Retinal pigment epithelial cell (primary cell): ENCODE measurements at regions not wholly inside any gene's neighbourhood (a gene's known extent, or its start where the extent isn't known, plus 50 kb on each side); places are given as distances from the start of the nearest gene placed in this dataset.
"Not testable (repeated sequence)": the region's sequence is repeated elsewhere in the genome, so short reads cannot be mapped to it uniquely, and the experiment has no call there.

ENCODE experiments used
- DNase-seq: peaks from one replicate; pipeline ENCODE4 v3.0.0-alpha.2; 2010; ENCODE audit warnings: low read depth
- H3K4me3 ChIP-seq: 2 replicates; pipeline ENCODE4 v1.5.1; 2011; ENCODE audit warnings: mild to moderate bottlenecking, low read length, control low read depth, moderate library complexity
- TF ChIP-seq, protein P1 (sequence below): conservative IDR thresholded peaks from 2 replicates; pipeline ENCODE4 v1.5.1; 2011; ENCODE audit warnings: low read depth, low read length, control low read depth, inconsistent platforms

DNA sequence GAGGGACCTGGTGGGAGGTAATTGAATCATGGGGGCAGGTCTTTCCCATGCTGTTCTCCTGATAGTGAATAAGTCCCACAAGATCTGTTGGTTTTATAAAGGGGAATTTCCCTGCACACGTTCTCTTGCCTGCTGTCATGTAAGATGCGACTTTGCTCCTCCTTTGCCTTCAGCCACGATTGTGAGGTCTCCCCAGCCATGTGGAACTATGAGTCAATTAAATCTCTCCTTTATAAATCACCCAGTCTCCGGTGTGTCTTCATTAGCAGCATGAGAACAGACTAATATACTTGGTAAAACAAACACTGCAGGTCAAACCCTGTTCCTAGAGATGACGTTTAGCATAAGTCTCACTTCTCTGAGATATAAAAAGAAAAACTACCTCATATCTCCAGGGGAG is 148.3 kb downstream of the MATN1 start:
- no peak overlapping the region for H3K4me3 ChIP-seq
- TF ChIP-seq, protein P1, sequence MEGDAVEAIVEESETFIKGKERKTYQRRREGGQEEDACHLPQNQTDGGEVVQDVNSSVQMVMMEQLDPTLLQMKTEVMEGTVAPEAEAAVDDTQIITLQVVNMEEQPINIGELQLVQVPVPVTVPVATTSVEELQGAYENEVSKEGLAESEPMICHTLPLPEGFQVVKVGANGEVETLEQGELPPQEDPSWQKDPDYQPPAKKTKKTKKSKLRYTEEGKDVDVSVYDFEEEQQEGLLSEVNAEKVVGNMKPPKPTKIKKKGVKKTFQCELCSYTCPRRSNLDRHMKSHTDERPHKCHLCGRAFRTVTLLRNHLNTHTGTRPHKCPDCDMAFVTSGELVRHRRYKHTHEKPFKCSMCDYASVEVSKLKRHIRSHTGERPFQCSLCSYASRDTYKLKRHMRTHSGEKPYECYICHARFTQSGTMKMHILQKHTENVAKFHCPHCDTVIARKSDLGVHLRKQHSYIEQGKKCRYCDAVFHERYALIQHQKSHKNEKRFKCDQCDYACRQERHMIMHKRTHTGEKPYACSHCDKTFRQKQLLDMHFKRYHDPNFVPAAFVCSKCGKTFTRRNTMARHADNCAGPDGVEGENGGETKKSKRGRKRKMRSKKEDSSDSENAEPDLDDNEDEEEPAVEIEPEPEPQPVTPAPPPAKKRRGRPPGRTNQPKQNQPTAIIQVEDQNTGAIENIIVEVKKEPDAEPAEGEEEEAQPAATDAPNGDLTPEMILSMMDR, result no peak
- DNase-seq, result no peak

DNA sequence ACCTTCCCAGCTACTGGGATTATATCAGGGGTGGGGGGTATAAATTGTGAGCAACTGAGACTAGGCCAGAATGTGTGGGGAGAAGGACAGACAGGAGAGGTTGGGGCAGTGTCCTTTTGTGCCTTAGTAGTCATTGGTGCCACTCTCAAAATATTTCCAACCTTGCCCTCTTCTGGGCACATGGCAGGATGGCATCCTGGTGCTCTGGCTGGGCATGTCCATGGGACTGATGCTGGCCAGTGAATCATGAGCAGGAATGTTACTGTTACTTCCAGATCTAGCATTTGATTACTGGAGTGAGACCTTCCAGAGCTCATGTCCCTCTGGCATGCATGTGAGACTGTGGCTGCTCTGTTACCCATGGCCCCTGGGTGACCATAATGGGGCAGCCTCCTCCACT is 151.2 kb downstream of the MATN1 start:
- TF ChIP-seq, protein P1, result no peak
- DNase-seq, result no peak
- H3K4me3 ChIP-seq, result no peak overlapping the region

DNA sequence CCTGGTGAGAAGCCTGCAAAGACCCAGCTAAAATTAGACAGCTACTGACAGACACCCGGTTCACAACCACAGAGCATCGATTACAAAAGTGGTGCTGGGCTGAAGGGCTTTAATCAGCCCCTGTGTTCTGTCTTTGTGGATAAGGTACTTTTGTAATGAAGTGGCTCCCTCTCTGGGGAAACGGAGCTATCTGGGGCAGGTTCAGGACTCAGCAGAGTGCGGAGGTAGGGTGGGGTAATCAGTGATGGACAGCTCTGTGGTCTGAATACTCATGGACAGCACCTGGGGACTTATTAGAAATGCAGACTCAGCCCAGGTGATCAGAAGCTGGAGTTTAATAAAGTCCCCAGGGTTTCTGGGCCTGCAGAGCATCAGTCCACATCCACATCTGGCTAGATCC is 152.0 kb downstream of the MATN1 start:
- H3K4me3 ChIP-seq, result no peak overlapping the region
- no peak for DNase-seq
- TF ChIP-seq, protein P1, result no peak

DNA sequence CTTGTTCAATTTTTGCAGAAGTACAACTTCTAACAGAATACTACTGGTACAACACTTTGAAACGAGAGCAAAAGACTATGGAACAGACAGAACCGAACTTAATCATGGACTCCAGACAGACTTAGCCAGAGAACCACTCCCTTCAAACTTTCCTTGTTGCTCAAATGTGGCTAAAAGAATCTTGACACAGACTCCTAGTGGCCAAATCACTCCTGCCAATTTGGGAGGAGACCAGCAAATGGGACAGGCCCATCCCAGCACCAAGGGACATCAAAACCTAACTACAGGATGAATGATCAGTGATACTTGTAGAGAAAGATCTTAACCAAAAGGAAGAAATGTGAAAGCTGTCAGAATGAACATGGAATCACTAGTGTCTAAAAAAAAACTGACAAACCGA is 154.0 kb downstream of the MATN1 start:
- DNase-seq, result no peak
- TF ChIP-seq, protein P1, result no peak
- H3K4me3 ChIP-seq, result no peak overlapping the region

DNA sequence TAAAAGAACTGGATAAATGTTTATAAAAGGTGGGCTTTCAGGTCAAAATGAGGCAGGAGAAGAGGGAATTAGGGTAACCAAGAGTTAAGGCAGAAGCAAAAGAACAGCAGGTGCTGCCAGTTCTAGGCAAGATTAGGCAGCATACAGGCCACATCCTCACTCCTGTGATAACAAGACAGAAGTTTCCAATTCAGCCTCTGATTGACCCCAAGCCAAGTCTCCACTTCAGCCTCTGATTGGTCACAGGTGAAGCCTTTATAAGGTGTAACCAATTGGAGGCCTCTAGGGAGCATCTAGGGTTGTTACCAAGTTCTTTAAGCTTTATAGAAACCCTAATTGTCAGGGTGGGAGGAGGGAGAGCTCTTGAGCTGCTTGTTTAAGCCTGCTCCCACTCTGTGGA is 160.8 kb downstream of the MATN1 start:
- no peak overlapping the region for H3K4me3 ChIP-seq
- no peak for DNase-seq
- TF ChIP-seq, protein P1, result no peak

DNA sequence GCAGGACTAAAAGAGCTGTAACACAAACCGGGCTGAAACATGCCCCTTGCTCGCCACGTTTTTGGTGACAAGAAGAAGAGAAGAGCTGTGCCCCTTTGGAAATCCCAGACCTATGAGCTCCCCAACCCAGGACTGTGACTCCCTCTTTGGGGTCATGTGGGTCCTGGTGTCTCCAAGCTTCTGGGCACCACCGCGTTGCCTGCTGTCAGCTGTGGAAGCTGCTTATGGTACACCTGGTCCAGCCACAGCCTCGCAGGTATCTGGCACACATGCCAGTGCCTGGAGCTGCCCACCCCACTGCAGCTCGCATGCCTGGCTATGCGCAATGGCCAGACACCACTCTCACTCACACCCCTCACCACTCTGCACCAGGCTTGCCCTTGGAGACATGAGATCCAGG is 171.8 kb downstream of the MATN1 start:
- TF ChIP-seq, protein P1, result no peak
- no peak for DNase-seq
- no peak overlapping the region for H3K4me3 ChIP-seq

DNA sequence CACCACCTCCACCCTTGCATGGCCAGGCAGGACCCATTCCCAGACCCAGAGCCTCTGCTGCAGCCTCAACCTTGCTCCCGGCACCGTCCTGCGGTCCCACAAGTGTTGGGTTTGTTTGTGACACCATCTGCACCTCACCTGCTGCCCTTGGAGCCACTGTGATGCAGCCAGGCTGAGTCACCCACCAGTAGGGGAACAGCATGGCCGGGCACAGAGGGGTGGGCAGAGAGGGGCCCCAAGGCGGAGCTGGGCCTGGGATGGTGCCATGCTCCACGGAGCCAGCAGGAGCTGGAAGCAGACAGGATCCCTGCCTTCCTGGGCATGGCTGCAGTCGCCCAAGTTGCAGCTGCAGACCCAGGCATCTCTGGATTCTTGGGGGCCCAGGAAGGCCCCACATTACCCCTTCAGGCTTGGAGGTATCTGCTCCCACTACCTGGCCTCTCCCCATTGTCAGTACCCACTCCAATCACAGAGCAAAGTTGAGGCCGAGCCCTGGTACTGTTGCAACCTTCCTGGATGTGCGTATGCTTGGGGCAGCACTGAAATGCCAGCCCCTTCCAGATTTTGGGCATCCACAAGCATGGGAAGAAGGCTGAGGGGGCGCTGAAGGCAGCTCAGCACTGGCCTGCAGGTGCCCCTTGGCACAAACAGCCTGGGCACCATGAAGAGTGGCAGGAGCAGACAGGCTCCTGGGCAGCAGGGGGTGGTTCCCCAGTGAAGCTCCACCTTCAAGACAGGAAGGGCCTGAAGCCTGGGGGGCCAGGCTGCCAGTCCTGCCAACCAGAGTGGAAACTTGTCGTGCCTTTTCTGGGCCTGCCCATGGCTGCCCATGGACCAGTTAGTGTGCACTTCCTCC is 172.8 kb downstream of the MATN1 start:
- TF ChIP-seq, protein P1, result no peak
- DNase-seq, result no peak
- no peak overlapping the region for H3K4me3 ChIP-seq

DNA sequence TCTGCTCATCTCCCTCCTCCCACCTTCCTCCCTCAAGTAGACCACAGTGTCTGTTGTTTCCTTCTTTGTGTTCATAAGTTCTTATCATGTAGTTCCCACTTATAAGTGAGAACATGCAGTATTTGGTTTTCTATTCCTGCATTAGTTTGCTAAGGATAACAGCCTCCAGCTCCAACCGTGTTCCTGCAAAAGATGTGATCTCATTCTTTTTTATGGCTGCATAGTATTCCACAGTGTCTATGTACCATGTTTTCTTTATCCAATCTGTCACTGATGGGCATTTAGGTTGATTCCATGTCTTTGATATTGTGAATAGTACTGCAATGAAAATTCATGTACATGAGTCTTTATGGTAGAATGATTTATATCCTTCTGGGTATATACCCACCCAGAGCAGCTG is 173.5 kb downstream of the MATN1 start:
- not testable (repeated sequence) for DNase-seq, H3K4me3 ChIP-seq
